HG03280 (cell line): ENCODE measurements at regions not wholly inside any gene's neighbourhood (a gene's known extent, or its start where the extent isn't known, plus 50 kb on each side); places are given as distances from the start of the nearest gene placed in this dataset.
"Not testable (repeated sequence)": the region's sequence is repeated elsewhere in the genome, so short reads cannot be mapped to it uniquely, and the experiment has no call there.

Source experiments
- ATAC-seq: cut with Tn5 transposase; IDR thresholded peaks from one replicate; pipeline ENCODE4 v1.9.1; 2021; ENCODE audit warnings: mild to moderate bottlenecking, moderate library complexity; ENCODE audit not compliant: unreplicated experiment

GRCh38 chr12:58412461-58413060 lies 471.2 kb downstream of the ATP23 start:
- no peak for ATAC-seq

GRCh38 chr12:58413794-58414193 lies 472.4 kb downstream of the ATP23 start:
- ATAC-seq: no peak

DNA sequence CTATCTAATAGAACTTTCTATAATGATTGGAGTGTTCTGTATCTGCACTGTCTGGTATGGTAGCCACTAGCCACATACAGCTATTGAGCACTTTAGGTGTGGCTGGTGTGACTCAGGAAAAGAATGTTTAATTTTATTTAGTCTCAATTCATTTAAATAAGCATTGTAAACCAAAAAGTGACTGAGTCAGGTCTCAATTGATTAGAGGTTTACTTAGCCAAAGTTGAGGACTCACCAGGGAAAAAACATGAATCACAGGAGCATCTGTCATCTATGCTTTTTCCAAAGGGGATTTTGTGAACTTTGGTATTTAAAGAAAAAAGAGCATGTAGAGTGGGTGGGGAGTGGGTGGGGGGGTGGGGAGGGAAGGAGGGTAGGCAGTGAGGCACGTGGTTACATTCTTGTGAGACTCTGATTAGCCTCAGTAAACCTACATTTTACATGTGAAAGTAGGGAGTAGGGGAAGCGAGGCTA lies 473.1 kb downstream of the ATP23 start:
- ATAC-seq: no peak

GRCh38 chr12:58415716-58416115 lies 474.3 kb downstream of the ATP23 start:
- ATAC-seq: no peak

DNA sequence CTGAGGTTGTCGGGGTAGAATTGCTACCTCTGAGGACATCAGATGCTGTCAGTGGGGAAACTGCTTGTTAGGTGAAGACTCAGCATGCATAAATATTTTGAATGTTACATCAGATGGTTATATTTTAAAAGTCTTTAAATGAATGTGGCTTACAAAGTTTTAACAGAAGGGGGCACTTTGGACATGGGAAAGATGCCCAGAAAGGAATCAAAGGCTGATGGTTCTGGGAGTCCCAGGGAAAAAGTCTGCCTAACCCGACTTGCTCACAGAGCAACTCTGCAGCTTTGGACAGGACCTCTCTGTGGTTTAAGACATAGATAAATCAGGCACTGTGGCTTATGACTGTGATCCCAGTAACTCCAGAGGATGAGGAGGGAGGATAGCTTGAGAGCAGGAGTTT lies 474.9 kb downstream of the ATP23 start:
- no peak for ATAC-seq

DNA sequence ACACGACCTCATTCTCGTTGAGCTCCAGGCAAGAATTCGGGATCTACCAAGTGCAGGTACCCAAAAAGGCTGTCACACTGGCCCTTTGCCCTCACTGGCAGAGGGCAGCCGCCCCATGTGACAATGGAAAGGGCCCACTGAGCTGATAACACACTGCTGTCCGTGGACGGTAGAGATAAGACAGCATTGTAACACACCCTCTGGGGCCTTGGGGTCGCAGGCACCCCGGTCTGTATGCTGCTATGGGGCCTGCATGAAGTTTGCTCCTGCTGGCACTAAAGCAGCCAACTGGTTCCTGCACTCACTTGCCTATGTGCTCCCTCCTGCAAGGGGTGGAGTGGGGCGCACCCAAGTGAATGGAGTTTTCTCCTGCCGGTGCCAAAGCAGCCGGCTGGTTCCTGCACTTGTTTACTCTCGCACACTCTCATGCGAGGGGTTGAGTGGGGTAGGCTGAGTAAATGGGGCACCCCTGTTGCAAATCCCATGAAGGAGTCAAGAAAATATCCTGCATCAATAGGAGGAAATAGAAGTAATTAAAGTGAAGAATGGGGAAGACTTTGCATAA lies 477.9 kb downstream of the ATP23 start:
- ATAC-seq: no peak

- no peak for ATAC-seq
Observed at GRCh38 chr12:58419905-58420304, 478.5 kb downstream of the ATP23 start.

DNA sequence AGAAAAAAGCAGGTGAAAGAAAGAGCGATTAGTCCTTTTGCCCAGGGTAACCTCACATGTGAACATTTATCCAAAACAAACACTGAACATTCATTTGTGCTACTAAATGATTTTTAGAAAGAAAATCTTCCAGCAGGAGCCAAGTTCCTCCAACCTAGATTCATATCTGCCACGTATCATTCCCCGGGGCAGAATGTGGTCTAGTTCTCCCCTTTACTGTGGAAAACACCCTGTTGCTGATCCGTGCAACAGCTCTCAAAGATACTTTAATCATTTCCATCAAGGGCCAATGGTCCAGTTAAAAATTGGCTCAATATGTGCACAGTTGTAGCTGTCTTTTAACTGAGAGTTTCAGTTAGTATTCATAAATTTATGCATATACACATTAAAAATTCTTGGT lies 479.1 kb downstream of the ATP23 start:
- ATAC-seq: no peak

DNA sequence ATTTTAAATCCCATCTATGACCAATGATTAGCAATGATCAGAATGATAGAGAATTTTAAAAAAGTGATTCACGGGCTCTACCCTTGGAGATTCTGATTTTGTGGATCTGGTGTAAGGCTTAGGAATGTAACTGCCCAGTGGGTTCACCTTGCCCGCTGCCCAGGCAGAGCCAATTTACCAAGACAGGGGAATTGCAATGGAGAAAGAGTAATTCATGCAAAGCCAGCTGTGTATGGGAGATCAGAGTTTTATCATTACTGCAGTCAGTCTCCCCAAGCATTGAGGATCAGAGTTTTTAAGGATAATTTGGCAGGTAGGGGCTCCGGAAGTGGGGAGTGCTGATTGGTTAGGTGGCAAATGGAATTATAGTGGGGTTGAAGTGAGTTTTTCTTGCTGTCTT lies 480.6 kb downstream of the ATP23 start:
- no peak for ATAC-seq

- peak; percentile 21 for ATAC-seq
Observed at GRCh38 chr12:58424735-58425392, 483.5 kb downstream of the ATP23 start.

GRCh38 chr12:58425481-58426392 lies 484.4 kb downstream of the ATP23 start:
- peak; percentile 93 for ATAC-seq

DNA sequence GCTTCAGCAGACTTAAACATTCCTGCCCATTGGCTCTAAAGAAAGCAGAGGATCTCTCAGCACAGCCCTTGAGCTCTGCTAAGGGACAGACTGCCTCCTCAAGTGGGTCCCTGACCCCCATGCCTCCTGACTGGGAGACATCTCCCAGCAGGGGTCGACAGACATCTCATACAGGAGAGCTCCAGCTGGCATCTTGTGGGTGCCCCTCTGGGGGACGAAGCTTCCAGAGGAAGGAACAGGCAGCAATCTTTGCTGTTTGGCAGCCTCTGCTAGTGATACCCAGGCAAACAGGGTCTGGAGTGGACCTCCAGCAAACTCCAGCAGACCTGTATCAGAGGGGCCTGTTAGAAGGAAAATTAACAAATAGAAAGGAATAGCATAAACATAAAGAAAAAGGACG lies 485.1 kb downstream of the ATP23 start:
- not testable (repeated sequence) for ATAC-seq

DNA sequence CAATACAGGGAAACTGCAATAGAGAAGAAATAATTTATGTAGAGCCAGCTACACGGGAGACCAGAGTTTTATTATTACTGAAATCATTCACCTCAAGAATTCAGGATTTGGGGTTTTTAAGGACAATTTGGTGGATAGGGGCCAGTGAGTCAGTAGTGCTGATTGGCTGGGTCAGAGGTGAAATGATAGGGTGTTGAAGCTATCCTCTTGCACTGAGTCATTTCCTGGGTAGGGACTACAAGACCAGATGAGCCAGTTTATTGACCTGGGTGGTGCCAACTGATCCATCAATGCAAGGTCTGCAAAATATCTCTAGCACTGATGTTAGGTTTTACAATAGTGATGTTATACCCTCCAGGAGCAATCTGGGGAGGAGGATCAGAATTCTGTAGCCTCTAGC lies 486.3 kb downstream of the LRIG3 start:
- no peak for ATAC-seq

- ATAC-seq: no peak
Observed at GRCh38 chr12:58434726-58435125, 485.6 kb downstream of the LRIG3 start.

DNA sequence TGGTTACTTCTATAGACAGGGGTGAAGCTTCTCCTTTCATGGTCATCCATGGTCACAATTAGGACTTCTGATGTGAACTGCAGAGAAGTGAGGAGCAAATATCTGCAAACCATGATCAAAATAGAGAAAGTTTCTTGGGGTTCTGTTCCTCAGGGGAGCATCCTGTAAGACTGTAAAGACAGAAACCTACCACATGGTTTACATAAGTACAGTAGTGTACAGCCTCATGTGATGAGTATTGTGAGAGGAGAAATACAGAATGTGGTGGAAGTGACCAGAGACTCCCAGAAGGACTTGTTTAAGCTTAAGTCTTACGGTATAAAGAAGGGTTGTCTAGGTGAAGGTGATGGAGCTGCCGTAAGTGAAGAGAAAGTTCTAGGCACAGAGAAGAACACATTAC lies 484.7 kb downstream of the LRIG3 start:
- ATAC-seq: peak; percentile 79

DNA sequence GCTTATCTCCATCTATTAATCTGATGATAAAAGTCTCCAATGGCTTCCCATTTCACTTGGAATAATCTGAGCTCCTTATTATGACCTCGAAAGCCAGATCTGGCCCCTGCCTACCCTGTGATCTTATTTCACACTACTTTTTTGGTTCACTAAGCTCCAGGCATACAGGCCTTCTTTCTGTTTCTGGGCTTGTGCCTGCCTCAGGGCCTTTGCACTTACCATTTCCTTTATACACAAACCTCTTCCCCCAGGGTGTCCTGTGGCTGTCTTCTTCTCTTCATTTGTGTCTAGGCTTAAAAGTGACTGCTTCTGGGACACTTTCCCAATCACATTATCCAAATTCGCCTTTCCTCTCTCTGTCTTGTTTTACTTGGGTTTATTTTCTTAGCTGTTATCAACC lies 478.8 kb downstream of the LRIG3 start:
- no peak for ATAC-seq

DNA sequence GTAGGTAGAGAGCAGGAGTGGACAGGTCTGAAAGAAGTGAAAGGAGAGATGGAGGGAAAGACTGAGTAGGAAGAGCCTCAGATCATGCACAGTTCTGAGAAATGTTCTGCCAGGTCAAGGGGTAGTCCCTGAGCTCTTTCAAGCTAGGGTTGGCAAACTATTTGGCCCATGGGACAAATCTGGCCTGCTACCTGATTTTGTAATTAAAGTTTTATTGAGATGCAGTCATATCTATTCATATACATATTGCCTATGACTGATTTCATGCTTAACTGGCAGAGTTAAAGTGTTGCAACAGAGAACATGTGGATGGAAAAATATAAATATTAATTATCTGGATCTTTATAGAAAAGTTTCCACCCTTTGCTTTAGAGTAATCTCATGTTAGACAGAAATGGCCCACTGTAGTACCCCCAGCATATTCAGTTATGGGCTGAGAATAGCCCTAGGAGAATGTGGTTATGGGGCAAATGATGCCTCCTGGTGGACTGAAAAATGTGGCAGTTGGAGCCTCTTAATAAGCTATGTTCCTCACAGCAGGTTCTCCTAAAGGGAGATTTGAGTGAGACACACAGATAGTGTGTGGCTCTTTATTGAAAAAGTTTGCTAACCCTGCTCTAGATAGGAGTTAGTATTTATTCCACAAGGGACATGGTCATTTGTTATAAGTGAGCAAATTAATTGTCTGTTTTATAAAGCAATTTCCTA lies 476.9 kb downstream of the LRIG3 start:
- peak; percentile 85 for ATAC-seq

DNA sequence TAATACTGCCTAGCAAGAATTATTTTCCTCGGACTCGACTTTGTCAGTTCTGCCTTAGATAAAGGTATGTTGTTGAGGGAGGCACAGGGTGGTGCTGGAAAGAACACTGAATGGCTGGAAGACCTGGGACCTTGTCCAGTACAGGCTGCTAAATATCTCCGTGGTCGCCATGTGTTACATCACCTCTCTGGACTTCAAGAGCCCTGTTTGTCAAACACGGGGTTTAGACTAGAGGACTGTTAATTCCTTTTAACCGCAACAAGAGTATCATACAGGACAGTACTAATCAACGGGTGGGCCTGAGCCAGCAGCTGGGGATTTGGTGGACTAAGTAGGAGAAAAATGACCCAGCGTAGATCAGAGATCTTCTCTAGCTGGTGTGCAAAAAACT lies 476.3 kb downstream of the LRIG3 start:
- ATAC-seq: no peak

- ATAC-seq: no peak
Observed at GRCh38 chr12:58450868-58451482, 469.3 kb downstream of the LRIG3 start.

GRCh38 chr12:58452546-58452945 lies 467.8 kb downstream of the LRIG3 start:
- ATAC-seq: no peak
